EH (cell line): ENCODE measurements at regions not wholly inside any gene's neighbourhood (a gene's known extent, or its start where the extent isn't known, plus 50 kb on each side); places are given as distances from the start of the nearest gene placed in this dataset.

Source experiments
- DNase-seq: peaks from one replicate; pipeline ENCODE4 v3.0.0-alpha.2; 2015; ENCODE audit warnings: low read depth

DNA sequence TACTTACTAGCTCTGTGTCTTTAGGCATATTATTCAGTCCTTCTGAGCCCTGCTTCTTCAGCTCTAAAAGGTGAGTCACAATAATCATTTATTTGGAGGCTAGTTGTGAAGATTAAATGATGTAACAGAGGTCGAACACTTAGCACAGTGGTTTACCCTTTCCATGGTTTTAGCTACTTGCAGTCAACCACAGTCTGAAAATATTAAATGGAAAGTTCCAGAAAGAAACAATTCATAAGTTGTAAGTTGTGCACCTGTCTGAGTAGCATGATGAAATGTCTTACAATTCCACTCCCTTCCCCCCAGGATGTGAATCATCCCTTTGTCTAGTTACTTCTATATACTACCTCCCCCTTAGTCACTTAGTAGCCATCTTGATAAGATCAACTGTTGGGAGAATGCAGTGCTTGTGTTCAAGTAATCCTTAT is 217.6 kb upstream of the THUMPD2 start:
- DNase-seq, result peak; percentile 77

DNA sequence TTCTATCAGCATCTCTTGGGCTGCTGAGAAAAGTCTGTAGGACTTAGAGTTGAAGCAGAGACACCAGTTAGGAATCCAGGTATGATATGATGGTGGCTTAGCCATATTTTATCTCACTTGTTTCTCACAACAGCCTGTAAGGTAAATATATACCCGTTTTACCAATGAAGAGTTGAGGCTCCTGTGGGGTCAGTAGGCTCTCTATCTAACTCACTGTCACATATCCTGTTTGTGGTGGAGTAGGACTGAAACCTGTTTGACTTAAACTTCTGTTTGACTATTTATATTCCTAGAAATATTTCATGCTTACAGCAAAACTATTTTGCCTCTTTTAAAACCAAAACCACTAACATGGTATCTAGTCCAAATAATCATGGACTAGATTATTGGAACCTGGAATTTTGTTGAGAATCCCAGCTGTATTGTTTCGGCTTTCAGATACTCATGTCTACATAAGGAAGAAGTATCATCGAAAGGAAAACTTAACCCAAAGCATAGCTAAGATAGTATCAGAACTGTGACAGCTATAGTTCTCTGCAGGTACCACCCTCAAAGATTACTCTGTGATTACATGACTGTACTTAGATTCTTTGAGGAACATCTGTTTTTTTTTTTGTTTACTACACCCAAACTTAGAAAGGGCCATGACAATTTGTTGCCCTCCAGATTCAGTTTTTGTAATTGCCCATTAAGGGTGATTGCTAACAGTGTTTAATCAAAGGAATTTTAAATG is 216.1 kb upstream of the THUMPD2 start:
- DNase-seq, result no peak

DNA sequence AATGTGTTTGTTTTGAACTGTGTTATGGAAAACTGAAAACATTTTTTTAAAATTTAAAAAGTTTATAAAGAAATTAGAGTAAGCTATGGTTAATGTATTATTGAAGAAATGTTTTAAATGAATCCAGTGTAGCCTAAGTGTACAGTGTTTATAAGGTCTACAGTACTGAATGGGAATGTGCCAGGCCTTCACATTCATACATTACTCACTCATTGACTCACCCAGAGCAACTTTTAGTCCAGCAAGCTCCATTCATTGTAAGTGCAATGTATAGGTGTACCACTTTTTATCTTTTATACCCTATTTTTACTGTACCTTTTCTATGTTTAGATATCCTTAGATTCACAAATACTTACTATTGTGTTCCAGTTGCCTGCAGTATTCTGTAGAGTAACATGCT is 215.1 kb upstream of the THUMPD2 start:
- DNase-seq, result peak; percentile 84

DNA sequence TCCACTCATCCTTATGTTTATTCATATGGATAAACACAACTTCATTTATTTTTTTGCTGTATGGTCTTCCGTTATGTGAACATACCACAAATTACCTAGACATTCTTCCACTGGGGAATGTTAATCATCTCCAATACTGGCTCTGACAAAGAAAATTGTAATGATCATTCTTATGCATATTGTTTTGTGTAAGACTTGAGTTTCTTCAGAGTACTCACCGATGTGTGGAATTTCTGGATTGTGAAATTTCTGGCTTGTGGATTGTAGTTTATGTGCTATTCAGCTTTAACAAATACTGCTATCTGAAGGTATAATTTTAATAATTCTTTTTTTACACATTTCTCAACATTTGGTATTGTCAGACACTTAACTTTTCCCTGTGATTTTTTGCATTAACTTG is 212.2 kb upstream of the THUMPD2 start:
- peak; percentile 64 for DNase-seq

DNA sequence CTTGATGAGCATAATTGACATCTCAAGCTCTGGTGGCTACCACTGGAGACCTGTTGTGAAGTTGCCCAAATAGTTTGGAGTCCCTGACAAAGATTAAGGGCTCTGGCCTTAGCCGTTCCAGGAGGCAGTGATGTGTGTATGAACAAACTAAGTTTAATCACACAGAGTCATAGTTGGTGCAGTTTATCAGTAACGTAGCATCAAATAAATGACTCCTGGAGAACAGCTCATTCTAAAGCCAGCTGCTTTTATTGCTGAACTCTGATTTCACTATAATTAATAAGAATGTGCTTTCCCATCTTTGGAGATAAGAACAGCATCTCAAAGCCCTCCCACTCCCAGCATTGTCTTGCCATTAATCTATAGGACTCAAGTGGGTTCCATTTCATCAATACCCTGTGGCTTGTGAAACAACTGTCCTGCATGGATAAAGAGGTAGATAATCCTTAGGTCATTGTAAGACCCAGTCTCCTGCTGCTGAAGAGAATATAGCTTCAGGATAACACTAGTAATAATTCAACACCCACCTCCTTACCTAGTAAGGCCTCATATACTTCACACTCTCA is 211.4 kb upstream of the THUMPD2 start:
- peak; percentile 76 for DNase-seq

DNA sequence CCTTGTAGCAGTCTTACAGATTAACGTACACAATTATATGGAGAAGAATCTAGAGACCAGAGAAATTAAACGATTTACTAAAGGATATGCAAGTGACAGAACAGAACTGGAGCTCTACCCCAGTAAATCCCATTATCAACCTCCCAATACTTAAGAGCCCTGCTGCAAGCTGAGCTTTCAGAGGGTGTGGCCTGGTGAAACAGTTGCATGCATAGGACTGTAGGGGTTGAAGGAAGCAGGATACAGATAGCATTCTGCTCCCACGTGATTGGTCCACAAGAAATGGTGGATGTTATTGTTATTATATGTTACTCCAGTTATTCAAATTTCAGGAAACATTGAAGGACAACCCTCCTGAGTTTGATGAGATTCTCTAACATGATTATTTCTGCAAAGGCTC is 210.8 kb upstream of the THUMPD2 start:
- peak; percentile 30 for DNase-seq

DNA sequence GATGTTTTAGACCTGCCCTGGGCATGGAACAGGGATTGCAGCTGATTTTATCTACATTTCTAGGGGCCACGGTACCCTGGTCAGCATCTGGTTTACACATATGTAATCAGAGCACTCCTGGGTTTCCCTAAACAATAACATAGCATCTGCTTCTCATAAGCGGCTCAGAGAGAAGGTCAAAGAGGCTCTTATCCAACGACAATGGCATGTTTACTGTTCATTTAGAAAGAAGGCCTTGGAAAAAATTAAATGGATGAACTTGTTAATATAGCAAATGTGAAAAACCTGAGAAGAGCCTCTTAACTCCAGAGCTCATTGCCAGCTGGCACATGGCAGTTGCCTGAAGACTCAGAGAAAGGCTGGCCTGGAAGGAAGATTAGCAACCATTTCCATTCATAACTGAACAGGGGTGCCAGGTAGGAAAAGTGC is 202.8 kb upstream of the THUMPD2 start:
- no peak for DNase-seq

DNA sequence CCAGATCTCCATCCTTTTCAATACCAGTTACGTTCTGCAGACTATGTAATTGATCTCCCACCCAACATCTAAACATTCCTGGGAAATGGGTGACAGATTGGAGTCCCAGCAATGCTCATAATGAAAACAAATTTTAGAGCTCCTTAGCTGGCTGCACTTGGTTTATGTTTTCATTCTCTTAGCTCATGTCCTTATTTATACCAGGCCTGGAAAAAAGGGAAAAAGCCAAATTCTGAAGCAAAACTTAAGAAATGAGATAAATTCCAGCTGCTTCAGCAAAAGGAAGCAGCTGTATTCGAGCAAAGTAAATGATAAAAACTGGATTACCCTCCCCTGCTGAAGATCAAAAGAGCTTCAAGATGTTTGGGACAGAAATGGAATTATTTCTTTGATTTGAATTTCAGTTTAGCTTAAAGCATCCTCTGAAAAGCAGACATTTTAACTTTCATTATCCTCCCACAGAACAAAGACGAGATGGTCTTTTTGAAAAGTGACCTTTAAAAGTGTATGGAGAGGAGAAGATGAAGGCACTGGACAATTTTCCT is 196.5 kb upstream of the THUMPD2 start:
- no peak for DNase-seq

DNA sequence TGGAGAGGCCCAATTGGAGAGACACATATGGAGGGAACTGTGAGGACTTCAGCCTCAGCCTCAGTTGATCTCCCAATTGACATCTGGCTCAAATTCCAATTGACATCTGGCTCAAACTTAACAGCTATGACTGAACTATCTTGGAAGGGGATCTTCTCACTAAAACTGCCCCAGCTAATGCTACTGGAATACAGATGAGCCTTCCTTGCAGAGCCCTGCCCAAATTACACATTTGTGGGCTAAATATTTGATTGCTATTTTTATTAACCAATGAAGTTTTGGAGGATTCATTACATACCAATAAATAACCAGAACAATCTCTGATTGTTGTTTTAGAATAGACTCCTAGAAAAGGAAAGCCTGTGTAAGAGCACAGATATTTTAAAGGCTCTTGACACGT is 189.0 kb upstream of the THUMPD2 start:
- DNase-seq, result no peak

DNA sequence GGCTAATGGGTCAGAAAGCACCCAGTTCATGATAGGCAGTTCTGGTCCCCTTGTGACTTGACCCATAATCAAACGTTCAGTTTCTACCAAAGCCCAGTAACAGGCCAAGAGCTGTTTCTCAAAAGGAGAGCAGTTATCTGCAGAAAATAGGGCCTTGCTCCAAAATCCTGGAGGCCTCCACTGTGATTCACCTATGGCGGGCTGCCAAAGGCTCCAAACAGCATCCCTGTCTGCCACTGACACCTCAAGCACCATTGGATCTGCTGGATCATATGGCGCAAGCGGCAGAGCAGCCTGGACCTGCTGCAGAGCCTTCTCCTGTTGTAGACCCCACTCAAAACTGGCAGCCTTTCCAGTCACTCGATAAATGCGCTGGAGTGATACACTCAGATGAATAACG is 181.6 kb upstream of the THUMPD2 start:
- peak; percentile 43 for DNase-seq

DNA sequence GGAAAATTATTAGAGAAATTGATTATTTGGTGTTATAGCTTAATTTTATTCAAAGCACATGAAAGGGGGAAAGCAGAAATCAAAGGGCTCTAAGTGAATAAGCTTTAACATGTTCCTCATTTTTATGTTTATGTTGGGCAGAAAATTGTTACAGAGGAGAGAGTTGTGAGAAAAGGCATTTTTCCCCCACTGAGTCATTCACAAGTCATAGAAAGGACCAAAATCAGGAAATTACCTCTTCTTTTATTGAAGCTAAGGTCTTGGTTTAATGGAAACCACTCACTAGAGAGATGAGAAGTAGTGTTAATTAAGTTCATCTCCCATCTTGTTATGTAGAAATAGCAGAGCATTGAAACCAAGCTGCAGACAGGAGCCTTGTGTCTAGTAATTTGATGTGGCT is 175.3 kb upstream of the THUMPD2 start:
- DNase-seq, result peak; percentile 76

DNA sequence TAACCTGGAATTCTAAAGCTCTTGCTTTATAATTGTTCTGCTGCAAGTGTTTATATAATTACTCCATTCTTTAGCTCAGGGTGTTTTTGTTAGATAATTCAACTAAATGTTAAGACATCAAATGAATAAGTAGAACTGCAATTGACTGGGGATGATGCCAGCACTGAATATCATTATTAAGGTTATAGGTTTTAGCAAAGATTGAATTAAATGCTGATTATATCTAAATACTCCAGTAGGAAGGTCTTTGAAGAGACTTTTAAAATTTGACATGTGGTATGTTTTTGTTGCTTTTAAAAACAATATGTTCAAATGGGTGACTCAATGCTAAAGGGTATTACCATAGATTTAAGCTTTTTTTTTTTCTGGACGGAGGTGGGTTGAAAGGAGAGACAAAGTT is 170.1 kb upstream of the THUMPD2 start:
- DNase-seq, result peak; percentile 25

DNA sequence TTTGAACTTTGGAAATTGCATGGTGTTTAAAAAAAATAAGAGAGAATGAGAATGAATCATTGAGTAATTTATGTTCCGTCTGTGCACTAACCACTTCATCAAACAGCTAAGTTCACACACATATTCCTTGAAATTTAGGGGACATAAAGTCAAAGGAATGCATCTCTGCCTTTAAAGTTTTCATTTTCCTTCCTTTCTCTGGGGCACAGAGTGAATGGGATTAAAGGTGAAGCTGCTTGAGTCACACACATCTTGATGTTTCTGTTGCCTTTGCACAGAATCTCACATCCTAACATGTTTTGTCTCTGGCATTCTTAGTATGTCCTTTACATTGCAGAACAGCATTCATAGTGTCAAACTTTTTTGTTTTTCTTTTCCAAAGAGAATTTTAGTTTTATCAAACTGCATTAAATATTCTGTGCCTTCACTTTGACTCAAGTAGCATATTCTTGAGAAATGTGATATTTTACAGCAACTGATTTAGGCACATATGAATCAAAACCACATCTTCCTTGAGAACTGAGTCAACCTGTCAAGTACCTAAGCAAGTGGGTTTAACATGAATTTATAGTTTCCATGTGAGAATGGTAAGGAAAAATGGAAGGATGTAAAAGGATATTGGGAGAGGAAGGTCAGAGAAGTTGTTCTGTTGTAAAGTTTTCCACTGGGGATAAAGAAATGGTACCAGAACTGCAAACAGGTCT is 169.1 kb upstream of the THUMPD2 start:
- peak; percentile 85 for DNase-seq

DNA sequence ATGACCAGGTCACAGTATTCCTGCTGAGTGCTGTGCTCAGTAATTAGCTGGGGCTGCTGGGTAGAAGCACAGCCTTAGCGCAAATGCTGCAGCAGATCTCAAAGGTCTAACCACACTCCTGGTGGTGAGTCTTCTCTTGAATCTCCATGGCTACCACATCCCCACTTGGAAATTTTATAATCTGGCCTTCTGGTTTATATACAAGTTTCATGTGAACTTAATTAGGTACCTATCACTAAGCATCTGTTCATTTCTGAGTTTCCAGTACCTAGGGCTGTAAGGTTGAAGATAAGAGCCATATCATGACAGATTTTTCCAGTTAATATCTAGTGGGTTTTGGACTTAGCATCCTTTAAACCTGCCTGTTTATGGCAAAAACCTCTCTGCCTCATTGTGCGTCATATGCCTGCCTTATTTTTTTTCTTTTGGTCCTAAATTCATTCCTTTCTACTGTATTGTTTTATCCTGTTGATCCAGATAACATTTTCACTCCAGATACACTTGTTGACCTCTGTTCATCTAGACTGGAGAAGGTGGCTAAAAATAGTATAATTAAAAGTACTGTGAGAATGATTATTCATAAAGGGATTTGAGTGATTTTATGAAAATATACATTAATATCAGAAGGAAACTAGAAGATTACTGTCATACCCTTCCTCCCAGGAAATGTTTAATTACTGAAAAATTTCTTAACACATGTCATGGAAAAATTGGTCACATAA is 168.4 kb upstream of the THUMPD2 start:
- peak; percentile 33 for DNase-seq

DNA sequence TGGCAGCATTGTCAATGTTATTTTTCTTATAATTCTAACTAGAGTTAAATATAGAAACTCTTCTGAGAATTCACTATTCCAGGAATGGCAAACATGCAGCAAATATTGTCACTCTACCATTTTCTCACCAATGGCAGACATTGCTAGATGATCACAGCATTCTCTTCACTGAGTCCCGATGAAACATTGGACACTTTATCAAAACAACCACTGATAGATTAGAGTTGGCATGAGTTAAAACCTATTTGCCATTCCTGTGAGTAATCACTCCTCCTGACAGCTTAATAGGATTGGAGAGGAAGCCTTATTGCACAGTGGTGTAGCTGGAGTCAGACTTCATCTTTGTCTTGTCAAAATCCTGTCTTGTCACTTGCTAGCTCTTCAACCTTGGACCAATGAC is 163.9 kb upstream of the THUMPD2 start:
- DNase-seq, result peak; percentile 88

DNA sequence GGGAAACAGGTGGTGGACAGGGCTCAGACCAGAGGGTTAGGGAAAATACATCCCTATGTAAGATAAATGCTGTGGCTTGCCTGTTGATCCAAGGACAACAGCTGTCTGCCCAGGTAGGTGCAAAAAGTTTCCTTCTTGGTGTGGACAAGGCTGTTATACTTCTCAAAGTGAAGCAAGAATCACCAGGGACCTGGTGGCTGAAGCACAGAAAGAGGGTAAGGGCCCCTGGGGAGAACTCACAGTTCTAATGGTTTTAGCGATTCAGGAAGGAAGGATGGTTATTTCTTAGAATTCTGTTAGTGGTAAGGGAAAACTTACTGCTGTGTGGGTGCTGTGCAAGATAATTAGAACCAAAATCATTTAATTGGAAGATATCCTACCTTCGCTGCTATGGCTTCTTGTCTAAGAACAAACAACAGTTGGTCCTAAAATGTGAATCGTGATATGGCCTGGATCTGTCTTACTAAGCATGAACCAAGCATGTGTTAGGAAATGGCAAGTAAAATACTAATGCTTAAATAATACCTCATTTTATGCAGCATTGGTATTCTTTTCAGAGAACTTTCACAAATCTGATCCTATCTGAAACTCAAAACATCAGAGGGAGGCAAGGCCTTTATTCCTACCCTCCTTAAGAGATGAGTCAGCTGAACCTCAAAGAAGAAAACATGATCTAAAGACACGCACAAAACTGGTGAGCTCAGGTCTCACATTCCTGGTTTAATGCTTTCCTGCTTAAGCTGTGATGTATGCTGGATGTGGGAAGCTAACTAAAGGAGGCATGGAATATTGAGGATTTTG is 159.2 kb upstream of the THUMPD2 start:
- DNase-seq, result peak; percentile 95

DNA sequence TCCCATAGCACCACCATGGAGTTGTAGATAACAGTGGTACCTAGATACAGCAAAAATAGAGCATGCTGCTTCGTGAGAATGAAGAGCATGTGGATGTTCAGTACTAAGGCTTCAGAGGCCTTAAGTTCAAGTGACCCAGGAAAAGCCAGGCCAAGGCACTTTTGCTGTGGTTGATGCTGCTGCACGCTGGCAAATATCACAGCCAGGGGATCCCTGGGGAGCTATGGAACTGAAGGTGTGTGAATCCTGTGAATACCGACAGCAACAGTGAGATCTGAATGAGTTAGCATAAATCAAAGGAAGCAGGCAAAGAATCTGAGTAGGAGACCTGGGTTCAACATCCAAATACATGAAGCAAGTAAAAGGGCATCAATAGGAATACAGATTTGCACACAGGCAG is 158.6 kb upstream of the THUMPD2 start:
- no peak for DNase-seq

DNA sequence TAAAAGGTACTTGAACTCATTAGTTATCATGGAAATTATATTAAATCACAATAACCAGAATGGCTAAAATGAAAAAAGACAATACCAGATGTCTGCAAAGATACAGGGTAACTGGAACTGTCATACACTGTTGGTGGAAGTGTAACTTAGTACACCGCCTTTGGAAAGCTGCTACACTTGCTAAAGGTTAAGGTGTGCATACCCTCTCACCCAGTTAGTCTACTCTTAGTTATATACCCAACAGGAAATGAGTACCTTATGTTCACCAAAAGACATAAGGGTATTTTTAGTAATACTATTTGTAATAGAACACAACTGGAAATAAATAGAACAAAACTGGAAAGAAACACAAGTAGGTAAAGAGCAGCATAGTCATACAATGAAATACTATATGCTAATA is 155.8 kb upstream of the THUMPD2 start:
- DNase-seq, result no peak

DNA sequence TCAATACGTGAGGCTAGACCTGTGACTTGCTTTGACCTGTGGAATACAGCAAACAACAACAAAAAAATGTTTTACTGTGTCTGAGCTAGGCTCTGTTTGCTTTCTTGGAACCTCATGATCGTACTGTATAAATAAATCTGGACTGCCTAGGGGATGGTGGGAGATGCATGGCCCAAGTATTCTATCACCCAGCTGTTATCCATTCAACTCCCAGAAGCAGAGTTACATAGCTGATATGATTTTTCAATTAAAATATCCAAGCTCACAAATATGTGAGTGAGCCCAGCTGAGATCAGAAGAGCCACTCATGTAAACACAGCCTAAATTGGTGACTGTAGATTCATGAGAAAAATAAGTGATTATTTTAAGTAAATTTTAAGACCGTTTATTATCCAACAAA is 154.1 kb upstream of the THUMPD2 start:
- DNase-seq, result no peak

DNA sequence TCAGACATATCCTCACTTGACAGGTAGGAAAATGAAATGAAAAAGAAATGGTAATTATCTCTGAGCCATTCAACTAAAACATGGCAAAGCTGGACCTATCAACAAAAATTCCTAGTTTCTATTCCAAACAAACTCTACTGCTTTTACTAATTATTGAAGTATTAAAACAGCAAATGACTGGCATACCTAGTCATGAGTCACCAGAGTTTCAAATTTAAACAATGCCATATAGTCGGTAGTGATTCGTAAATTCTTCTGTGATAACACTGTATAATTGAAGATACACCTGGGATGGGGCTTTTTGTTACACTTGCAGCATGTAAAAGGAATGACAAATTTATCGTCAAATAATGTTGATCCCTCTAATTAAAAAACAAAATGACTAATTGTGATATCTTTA is 153.1 kb upstream of the THUMPD2 start:
- peak; percentile 53 for DNase-seq

DNA sequence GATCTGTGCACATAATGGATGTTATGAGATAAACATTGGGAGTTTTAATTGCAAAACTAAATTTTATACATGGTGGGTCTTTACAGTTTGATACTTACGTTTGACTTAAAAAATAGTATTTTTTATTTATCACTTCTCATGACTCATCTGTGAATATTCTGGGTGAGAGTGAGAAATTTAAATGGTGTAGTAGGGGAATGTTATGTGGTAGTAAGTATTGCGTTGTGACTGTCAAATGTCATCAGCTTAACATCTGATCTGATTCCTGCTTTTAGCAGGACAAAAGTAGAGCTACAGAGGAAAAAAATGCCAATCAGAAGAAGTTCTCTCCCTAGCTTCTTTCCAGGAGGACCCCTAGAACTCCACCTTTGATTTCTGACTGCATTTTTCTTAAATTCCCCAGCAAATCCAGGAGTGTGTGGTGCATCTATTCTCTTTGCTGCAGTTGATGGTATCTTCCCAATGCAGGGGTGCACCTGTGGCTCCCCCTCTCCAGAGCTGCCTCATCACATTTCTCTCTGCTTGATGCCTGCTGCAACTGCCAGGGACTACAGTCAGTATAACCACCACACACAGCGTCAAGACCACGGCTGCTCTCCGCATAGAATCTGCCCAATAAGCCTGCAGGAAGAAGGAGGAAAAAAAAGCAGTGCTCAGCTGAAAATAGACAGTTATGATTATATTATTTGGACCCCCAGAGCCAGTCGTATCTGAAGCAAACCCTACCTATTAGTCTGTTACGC is 151.3 kb upstream of the THUMPD2 start:
- DNase-seq, result no peak
